ENCODE measurements at regions not wholly inside any gene's neighbourhood (a gene's known extent, or its start where the extent isn't known, plus 50 kb on each side); places are given as distances from the start of the nearest gene placed in this dataset.

- no peak overlapping the region for H2AFZ ChIP-seq (replicated peaks; ENCODE audit: low read length, poor library complexity)
- dilution Hi-C loops (cut with HindIII; ENCODE audit: low sequenced_read_pairs, unreplicated experiment): no loop called here
- POLR2A ChIA-PET (ENCODE audit: unreplicated experiment): no interaction called here
- no peak overlapping the region for H2BK5ac ChIP-seq (ENCODE audit: low read depth, low read length, poor library complexity, severe bottlenecking)
- no peak overlapping the region for H3K4me2 ChIP-seq (ENCODE audit: low read depth, low read length)
- no peaks in the 10 kb centered on the region for H3K9me1 ChIP-seq (ENCODE audit: insufficient read depth, low read length)
- no peak overlapping the region for H3K18ac ChIP-seq (ENCODE audit: low read depth, low read length)
- no peaks in the 10 kb centered on the region for H3K36me3 ChIP-seq (ENCODE audit: control insufficient read depth, insufficient read depth, low read length)
- H4K20me1 ChIP-seq (ENCODE audit: insufficient read depth, low read length): no peaks in the 10 kb centered on the region
- H4K91ac ChIP-seq (ENCODE audit: insufficient read depth, low read depth, low read length): no peak overlapping the region
- ATAC-seq (ENCODE audit: low read depth) (peak; percentile 33), DNase-seq (no peak)
- H3K56ac ChIP-seq (ENCODE audit: extremely low read depth, insufficient read depth, low read length): no peak overlapping the region
- CTCF ChIA-PET: no interaction called here
- H3K23ac ChIP-seq (ENCODE audit: low read depth, low read length): no peak overlapping the region
- H2BK120ac ChIP-seq (ENCODE audit: low read depth, low read length): no peak overlapping the region
- TF ChIP-seq BHLHE40 (IDR thresholded peaks at IDR 0.05; ENCODE audit: low read depth, low read length): no peak
- TF ChIP-seq MXI1 (IDR thresholded peaks at IDR 0.05; ENCODE audit: borderline replicate concordance, low read depth, low read length): no peak
- TF ChIP-seq SMC3 (IDR thresholded peaks at IDR 0.05; ENCODE audit: low read depth, low read length): no peak
- TF ChIP-seq NFE2L2 (IDR thresholded peaks at IDR 0.05; ENCODE audit: low read depth, low read length): no peak
- TF ChIP-seq FOS (IDR thresholded peaks at IDR 0.05; ENCODE audit: low read depth, low read length): no peak
- TF ChIP-seq CEBPB (IDR thresholded peaks at IDR 0.05; ENCODE audit: low read depth, low read length): no peak
- no peak for TF ChIP-seq CTCF (conservative IDR thresholded peaks at IDR 0.05; ENCODE audit: low read depth, low read length)
- TF ChIP-seq MAFK (IDR thresholded peaks at IDR 0.05; ENCODE audit: low read depth, low read length): no peak
- TF ChIP-seq MAZ (IDR thresholded peaks at IDR 0.05; ENCODE audit: borderline replicate concordance, low read depth, low read length): no peak
- no peak for TF ChIP-seq RAD21 (IDR thresholded peaks at IDR 0.05; ENCODE audit: low read length)
- TF ChIP-seq RFX5 (IDR thresholded peaks at IDR 0.05; ENCODE audit: low read depth, low read length): no peak
- no peak for TF ChIP-seq RCOR1 (IDR thresholded peaks at IDR 0.05; ENCODE audit: insufficient replicate concordance, low read length)
- TF ChIP-seq CHD1 (IDR thresholded peaks at IDR 0.05; ENCODE audit: low read depth, low read length): no peak
- no peak for TF ChIP-seq USF2 (IDR thresholded peaks at IDR 0.05; ENCODE audit: low read depth, low read length)
- no peak for TF ChIP-seq ELK1 (IDR thresholded peaks at IDR 0.05; ENCODE audit: borderline replicate concordance, low read depth, low read length)
- no TSS peak for BruUV-seq (replicated peaks)
- no peaks in the 10 kb centered on the region for H3K4me1 ChIP-seq (ENCODE audit: control insufficient read depth, insufficient read depth, low read length)
- no CpG with 5 or more reads among the region's 4 CpGs for WGBS, 2 experiments (ENCODE audit: extremely low coverage in 2 of 2, insufficient read length in 1 of 2)
- intact Hi-C loops (cut with micrococcal nuclease): loop anchor here (1.0 to 10.0 kb wide), 3 partner anchors 9 to 1745 kb away; no protein-coding TSS in a partner anchor
- H2BK20ac ChIP-seq (ENCODE audit: low read depth, low read length): no peak overlapping the region
- no peak overlapping the region for H4K5ac ChIP-seq (ENCODE audit: low read depth, low read length)
- H3K79me1 ChIP-seq (ENCODE audit: low read depth in 1 of 2, low read length in 2 of 2): no peaks in the 10 kb centered on the region
- H3K27me3 ChIP-seq (ENCODE audit: control insufficient read depth, insufficient read depth, low read length): no peaks in the 10 kb centered on the region
- no peak overlapping the region for H3K9ac ChIP-seq (ENCODE audit: low read depth, low read length)
- no peak overlapping the region for H2BK15ac ChIP-seq (ENCODE audit: low read depth, low read length)
- H2AK5ac ChIP-seq (ENCODE audit: low read depth, low read length): no peak overlapping the region
- no peak overlapping the region for H3K4ac ChIP-seq (ENCODE audit: low read depth, low read length)
- no peak overlapping the region for H3K4me3 ChIP-seq (ENCODE audit: insufficient read depth, low read depth, low read length)
- in situ Hi-C loops (cut with MboI; ENCODE audit: low sequenced_read_pairs): no loop called here
- no peak overlapping the region; a peak in 1 of 4 replicates for H4K8ac ChIP-seq (ENCODE audit: low read depth in 2 of 2, low read length in 2 of 2)
- H3K14ac ChIP-seq (replicated peaks; ENCODE audit: low read depth, low read length): no peak overlapping the region
- no peak overlapping the region; the same call in 1 of the 2 replicates for H3K27ac ChIP-seq (ENCODE audit: insufficient read depth, low read length)
- H3K9me3 ChIP-seq (ENCODE audit: control insufficient read depth, insufficient read depth, low read length): peaks cover 1% of the 10 kb centered on the region; the same call in 1 of the 2 replicates
- H2AK9ac ChIP-seq (replicated peaks; ENCODE audit: low read depth, low read length, poor library complexity): no peak overlapping the region
These were observed 646.6 kb downstream of the NTRK3 start for GRCh38 chr15:87609894-87610293.
